ENCODE measurements at regions not wholly inside any gene's neighbourhood (a gene's known extent, or its start where the extent isn't known, plus 50 kb on each side); places are given as distances from the start of the nearest gene placed in this dataset.

DNA sequence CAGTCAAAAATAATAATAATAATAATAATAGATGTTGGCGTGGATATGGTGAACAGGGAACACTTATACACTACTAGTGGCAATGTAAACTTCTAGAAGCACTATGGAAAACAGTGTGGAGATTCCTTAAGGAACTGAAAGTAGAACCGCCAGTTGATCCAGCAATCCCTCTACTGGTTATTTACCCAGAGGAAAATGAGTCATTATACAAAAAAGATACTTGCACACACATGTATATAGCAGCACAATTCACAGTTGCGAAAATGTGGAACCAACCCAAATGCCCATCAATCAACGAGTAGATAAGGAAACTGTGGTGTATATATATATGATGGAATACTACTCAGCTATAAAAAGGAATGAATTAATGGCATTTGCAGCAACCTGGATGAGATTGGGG lies 176.0 kb downstream of the PLPP3 start:
- no peak overlapping the region for H3K4me3 ChIP-seq (ENCODE audit: low read length)
- H3K36me3 ChIP-seq (ENCODE audit: control insufficient read depth, insufficient read depth, low read length, severe bottlenecking): no peaks in the 10 kb centered on the region
- H3K4me1 ChIP-seq (ENCODE audit: control insufficient read depth, insufficient read depth, low read length): peaks cover 12% of the 10 kb centered on the region
- no peaks in the 10 kb centered on the region for H3K27me3 ChIP-seq (replicated peaks; ENCODE audit: control insufficient read depth, insufficient read depth, low read length)
- no peak for DNase-seq (ENCODE audit: low read depth)
- no peak overlapping the region for H3K9ac ChIP-seq (ENCODE audit: low read length)
- no peaks in the 10 kb centered on the region for H3K9me3 ChIP-seq (ENCODE audit: control insufficient read depth, low read length)

DNA sequence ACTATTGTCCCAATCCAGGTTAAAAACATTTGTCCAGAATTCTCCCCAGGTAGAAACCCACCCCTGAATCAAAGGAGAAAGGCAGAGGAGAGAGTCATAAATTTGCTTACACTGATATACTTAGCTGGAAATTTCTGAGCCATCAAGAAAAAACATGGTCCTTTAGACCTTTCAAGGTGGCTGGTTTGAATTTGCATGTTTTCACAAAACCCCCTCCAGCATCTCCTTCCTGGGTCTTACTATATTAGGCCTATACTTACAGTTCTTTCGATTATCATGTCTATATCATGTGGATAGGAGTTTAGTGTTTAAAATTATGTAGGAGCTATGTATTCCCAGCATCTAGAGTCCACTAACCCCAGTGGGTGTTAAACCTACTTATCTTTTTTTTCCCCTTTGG lies 178.2 kb downstream of the PLPP3 start:
- no peaks in the 10 kb centered on the region for H3K27me3 ChIP-seq (replicated peaks; ENCODE audit: control insufficient read depth, insufficient read depth, low read length)
- no peaks in the 10 kb centered on the region for H3K9me3 ChIP-seq (ENCODE audit: control insufficient read depth, low read length)
- H3K9ac ChIP-seq (ENCODE audit: low read length): no peak overlapping the region
- no peak overlapping the region for H3K4me3 ChIP-seq (ENCODE audit: low read length)
- H3K36me3 ChIP-seq (ENCODE audit: control insufficient read depth, insufficient read depth, low read length, severe bottlenecking): no peaks in the 10 kb centered on the region
- DNase-seq (ENCODE audit: low read depth): no peak
- peaks cover 32% of the 10 kb centered on the region for H3K4me1 ChIP-seq (ENCODE audit: control insufficient read depth, insufficient read depth, low read length)

DNA sequence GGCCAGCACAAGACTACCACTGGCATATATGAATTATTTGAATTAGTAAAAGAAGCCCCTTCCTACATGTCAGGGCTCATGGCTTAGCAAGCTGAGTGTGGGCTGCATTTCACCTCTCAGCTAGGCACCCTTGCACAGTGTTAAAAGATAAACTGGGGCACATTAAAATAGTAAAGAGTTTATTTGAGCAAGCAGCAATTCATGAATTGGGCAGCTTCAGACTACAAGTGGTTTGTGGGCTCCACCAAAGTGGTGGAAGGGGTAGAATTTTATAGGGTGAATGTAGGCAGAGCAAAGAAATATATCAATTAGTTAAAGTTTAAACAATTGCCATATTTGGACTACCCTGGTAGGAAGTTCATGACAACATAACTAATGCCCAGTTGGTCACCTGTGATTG lies 178.8 kb downstream of the PLPP3 start:
- no peak overlapping the region for H3K9ac ChIP-seq (ENCODE audit: low read length)
- H3K9me3 ChIP-seq (ENCODE audit: control insufficient read depth, low read length): no peaks in the 10 kb centered on the region
- no peak overlapping the region for H3K4me3 ChIP-seq (ENCODE audit: low read length)
- DNase-seq (ENCODE audit: low read depth): no peak
- peaks cover 33% of the 10 kb centered on the region for H3K4me1 ChIP-seq (ENCODE audit: control insufficient read depth, insufficient read depth, low read length)
- no peaks in the 10 kb centered on the region for H3K27me3 ChIP-seq (replicated peaks; ENCODE audit: control insufficient read depth, insufficient read depth, low read length)
- H3K36me3 ChIP-seq (ENCODE audit: control insufficient read depth, insufficient read depth, low read length, severe bottlenecking): no peaks in the 10 kb centered on the region

DNA sequence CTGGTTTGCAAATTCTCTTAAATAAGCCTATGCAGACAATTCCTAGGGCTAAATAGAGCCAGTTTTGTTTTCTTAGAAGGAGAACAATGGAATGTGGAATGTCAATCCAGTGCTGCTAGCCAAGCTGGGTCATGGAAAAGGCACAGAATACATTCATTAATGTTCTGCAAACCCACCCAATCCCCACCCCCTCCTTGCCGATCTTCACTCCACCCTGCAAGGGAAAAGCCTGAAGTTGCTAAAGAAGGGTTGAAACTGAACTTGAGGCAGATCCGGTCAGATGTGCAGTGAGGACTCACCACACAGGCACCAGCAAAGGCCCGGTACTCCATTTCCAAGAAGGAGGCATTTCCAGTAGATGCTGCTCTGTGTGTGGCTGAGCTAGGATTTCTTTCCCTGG lies 179.6 kb downstream of the PLPP3 start:
- H3K4me3 ChIP-seq (ENCODE audit: low read length): no peak overlapping the region
- peaks cover 29% of the 10 kb centered on the region for H3K4me1 ChIP-seq (ENCODE audit: control insufficient read depth, insufficient read depth, low read length)

DNA sequence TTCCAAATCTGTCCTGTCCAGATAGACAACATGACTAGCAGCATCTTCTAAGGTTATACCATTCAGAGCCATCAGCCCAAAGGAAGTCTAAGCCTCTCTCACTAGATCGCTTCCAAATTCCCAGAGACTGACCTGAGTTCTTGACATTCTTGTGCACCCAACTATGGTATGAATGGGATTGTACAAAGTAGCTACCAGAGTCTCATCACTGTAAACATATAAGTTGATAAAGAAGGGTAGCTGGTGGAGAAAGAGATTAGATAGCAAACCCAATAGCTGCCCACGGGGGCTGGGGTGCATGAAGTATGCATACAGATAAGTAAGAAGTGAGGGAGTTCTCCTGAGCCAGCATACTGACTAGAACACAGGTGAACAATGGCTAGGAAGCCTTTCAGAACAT lies 180.0 kb downstream of the PLPP3 start:
- no peaks in the 10 kb centered on the region for H3K27me3 ChIP-seq (replicated peaks; ENCODE audit: control insufficient read depth, insufficient read depth, low read length)
- no peak for DNase-seq (ENCODE audit: low read depth)
- H3K9ac ChIP-seq (ENCODE audit: low read length): no peak overlapping the region
- H3K9me3 ChIP-seq (ENCODE audit: control insufficient read depth, low read length): no peaks in the 10 kb centered on the region
- H3K4me1 ChIP-seq (ENCODE audit: control insufficient read depth, insufficient read depth, low read length): peaks cover 24% of the 10 kb centered on the region
- no peak overlapping the region for H3K4me3 ChIP-seq (ENCODE audit: low read length)
- no peaks in the 10 kb centered on the region for H3K36me3 ChIP-seq (ENCODE audit: control insufficient read depth, insufficient read depth, low read length, severe bottlenecking)

More for the DNA sequence above, 179.6 kb downstream of the PLPP3 start:
- no peak overlapping the region for H3K9ac ChIP-seq (ENCODE audit: low read length)
- DNase-seq (ENCODE audit: low read depth): peak; percentile 32
- H3K36me3 ChIP-seq (ENCODE audit: control insufficient read depth, insufficient read depth, low read length, severe bottlenecking): no peaks in the 10 kb centered on the region
- no peaks in the 10 kb centered on the region for H3K27me3 ChIP-seq (replicated peaks; ENCODE audit: control insufficient read depth, insufficient read depth, low read length)
- no peaks in the 10 kb centered on the region for H3K9me3 ChIP-seq (ENCODE audit: control insufficient read depth, low read length)

DNA sequence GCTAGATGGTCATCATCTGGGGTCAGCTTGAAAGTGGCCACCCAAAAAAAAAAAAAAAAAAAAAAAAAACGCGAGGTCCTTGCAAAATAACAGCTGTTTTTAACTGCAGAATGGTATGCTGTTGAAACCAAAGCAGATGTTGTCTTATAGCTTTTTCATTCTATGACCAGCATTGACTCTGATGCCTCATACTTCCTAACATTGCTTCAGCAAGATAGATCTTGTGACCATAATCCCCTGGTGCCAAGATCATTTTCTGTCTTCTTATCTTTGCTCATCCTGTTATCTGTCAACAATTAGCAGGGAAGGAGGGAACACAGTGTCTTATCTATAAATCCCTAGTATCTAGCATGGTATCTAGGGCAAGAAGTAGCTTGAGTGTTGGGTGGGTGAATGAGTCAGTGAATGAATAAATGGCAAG lies 181.5 kb downstream of the PLPP3 start:
- Histone ChIP-seq H3K9me3 (ENCODE audit: control insufficient read depth, low read length) (no peaks in the 10 kb centered on the region), H3K4me1 (ENCODE audit: control insufficient read depth, insufficient read depth, low read length) (peaks cover 21% of the 10 kb centered on the region), H3K36me3 (ENCODE audit: control insufficient read depth, insufficient read depth, low read length, severe bottlenecking) (no peaks in the 10 kb centered on the region), H3K9ac (ENCODE audit: low read length) (no peak overlapping the region), H3K4me3 (ENCODE audit: low read length) (peak overlapping the region; percentile 42), H3K27me3 (replicated peaks; ENCODE audit: control insufficient read depth, insufficient read depth, low read length) (no peaks in the 10 kb centered on the region)
- DNase-seq (ENCODE audit: low read depth): peak; percentile 79

DNA sequence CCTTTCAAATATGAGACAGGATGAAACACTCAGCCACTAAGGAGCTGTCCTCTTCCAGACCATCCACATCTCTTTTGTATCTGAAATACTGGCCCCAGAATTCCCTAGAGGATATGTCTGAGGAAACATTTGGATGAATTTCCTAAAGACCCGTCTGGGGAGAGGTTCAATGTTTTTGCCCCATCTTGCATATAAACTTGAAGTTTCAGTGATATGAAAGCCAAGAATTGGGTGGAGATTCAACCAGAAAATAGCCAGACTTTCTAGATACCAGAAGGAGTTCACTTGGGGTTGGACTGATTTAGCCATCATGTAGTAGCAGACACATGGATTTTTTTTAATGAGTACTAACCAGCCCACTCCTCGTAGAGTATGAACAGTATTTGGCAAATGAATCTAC lies 182.0 kb downstream of the PLPP3 start:
- Histone ChIP-seq H3K27me3 (replicated peaks; ENCODE audit: control insufficient read depth, insufficient read depth, low read length) (no peaks in the 10 kb centered on the region), H3K9ac (ENCODE audit: low read length) (peak overlapping the region; percentile 22), H3K4me3 (ENCODE audit: low read length) (peak overlapping the region; percentile 42), H3K9me3 (ENCODE audit: control insufficient read depth, low read length) (no peaks in the 10 kb centered on the region), H3K4me1 (ENCODE audit: control insufficient read depth, insufficient read depth, low read length) (peaks cover 21% of the 10 kb centered on the region), H3K36me3 (ENCODE audit: control insufficient read depth, insufficient read depth, low read length, severe bottlenecking) (no peaks in the 10 kb centered on the region)
- peak; percentile 65 for DNase-seq (ENCODE audit: low read depth)

DNA sequence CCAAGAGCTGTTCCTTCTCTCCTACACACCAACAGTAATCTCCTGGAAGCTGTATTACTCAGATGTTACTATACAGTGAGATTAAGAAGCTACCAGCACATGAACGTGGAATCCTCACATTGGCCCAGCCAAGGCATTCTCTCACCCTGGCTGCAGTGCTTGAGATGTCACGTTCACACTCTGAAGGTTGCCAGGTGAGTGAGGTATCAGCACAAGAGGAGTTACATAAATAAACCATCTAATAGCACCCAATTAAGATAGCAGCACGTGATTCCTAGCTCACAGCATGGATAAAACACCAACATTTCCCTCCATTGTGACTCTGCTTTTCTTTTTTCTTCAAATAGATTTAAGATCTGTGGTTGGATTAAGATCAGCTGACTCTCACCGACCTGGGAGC lies 182.8 kb downstream of the PLPP3 start:
- H3K4me3 ChIP-seq (ENCODE audit: low read length): no peak overlapping the region
- DNase-seq (ENCODE audit: low read depth): no peak

DNA sequence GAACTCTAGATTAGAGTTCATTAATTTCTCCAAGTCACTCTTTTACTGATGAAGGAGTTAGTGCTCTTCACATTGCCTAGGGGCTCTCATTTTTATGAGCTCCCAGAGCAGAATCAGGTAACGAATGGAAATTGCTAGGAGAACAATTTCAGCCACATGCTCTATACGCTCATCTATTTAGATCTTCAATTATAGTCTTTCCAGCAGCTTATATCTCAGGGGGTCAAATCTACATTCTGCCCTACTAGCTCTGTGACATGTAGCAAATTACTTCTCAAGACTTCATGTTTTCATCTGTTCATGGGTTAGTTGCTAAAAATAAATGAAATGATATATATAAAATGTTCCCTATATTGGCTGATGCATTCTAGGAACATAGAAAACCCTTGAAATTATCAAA lies 183.6 kb downstream of the PLPP3 start:
- Histone ChIP-seq H3K36me3 (ENCODE audit: control insufficient read depth, insufficient read depth, low read length, severe bottlenecking) (no peaks in the 10 kb centered on the region), H3K9me3 (ENCODE audit: control insufficient read depth, low read length) (no peaks in the 10 kb centered on the region), H3K27me3 (replicated peaks; ENCODE audit: control insufficient read depth, insufficient read depth, low read length) (no peaks in the 10 kb centered on the region), H3K4me3 (ENCODE audit: low read length) (no peak overlapping the region), H3K9ac (ENCODE audit: low read length) (no peak overlapping the region), H3K4me1 (ENCODE audit: control insufficient read depth, insufficient read depth, low read length) (peaks cover 21% of the 10 kb centered on the region)
- no peak for DNase-seq (ENCODE audit: low read depth)

More for the DNA sequence above, 182.8 kb downstream of the PLPP3 start:
- Histone ChIP-seq H3K27me3 (replicated peaks; ENCODE audit: control insufficient read depth, insufficient read depth, low read length) (no peaks in the 10 kb centered on the region), H3K36me3 (ENCODE audit: control insufficient read depth, insufficient read depth, low read length, severe bottlenecking) (no peaks in the 10 kb centered on the region), H3K9ac (ENCODE audit: low read length) (no peak overlapping the region), H3K4me1 (ENCODE audit: control insufficient read depth, insufficient read depth, low read length) (peaks cover 21% of the 10 kb centered on the region), H3K9me3 (ENCODE audit: control insufficient read depth, low read length) (no peaks in the 10 kb centered on the region)

DNA sequence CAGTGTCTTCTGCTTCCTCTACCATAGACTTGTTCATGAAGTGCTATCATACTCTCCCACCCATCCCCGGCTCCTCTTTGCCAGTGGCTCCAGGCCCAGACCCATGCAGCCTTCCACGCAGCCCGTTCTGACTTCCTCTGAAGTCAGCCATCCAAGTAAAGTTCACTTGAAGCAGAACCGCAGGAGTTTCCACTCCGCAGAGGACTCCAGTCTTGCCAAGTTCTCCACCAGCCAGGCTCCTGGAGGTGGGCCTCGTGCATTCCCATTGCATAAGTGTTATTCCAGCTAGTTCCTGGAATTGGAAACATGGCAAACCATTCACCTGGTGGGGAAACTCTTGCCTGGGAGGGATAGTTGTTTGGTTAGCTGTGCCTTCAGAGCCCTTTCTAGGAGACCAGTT lies 185.1 kb downstream of the PLPP3 start:
- H3K9ac ChIP-seq (ENCODE audit: low read length): no peak overlapping the region
- no peaks in the 10 kb centered on the region for H3K27me3 ChIP-seq (replicated peaks; ENCODE audit: control insufficient read depth, insufficient read depth, low read length)
- no peak overlapping the region for H3K4me3 ChIP-seq (ENCODE audit: low read length)
- no peak for DNase-seq (ENCODE audit: low read depth)
- H3K4me1 ChIP-seq (ENCODE audit: control insufficient read depth, insufficient read depth, low read length): peaks cover 21% of the 10 kb centered on the region
- no peaks in the 10 kb centered on the region for H3K36me3 ChIP-seq (ENCODE audit: control insufficient read depth, insufficient read depth, low read length, severe bottlenecking)
- no peaks in the 10 kb centered on the region for H3K9me3 ChIP-seq (ENCODE audit: control insufficient read depth, low read length)

DNA sequence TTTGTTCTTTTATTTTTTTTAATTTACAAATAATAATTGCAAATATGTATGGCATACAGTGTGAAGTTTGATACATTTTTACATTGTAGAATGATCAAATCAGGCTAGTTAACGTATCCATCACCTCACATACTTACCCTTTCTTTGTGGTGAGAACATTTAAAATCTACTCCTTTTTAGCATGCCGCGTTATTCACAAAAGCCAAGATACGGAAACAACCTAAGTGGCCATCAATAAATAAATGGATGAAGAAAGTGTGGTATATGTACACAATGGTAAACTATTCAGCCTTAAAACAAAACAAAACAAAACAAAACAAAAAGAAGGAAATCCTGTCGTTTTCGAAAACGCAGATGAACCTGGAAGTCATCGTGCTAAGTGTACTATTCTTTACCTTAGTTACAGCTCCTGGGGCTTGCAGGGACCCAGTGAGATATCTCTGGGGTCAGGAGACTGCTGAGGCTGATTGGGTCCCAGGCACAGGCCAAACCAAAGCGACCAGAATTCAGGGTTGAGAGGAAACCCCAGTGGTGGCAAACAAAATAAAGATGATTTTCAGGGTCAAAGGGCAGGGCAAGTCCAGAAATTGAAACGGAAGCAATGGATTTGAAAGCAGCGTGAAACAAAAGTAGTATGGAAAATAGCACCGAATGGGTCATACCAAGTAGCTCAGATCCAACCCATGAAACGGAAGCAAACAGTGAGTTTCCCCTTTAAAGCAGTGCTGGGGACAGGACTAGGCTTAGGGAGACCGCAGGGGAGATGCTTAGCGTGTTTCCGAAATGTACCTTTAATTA lies 188.2 kb downstream of the PLPP3 start:
- Histone ChIP-seq H3K4me1 (ENCODE audit: control insufficient read depth, insufficient read depth, low read length) (peaks cover under 1% of the 10 kb centered on the region), H3K4me3 (ENCODE audit: low read length) (no peak overlapping the region), H3K27me3 (replicated peaks; ENCODE audit: control insufficient read depth, insufficient read depth, low read length) (no peaks in the 10 kb centered on the region), H3K36me3 (ENCODE audit: control insufficient read depth, insufficient read depth, low read length, severe bottlenecking) (no peaks in the 10 kb centered on the region), H3K9me3 (ENCODE audit: control insufficient read depth, low read length) (no peaks in the 10 kb centered on the region), H3K9ac (ENCODE audit: low read length) (no peak overlapping the region)
- DNase-seq (ENCODE audit: low read depth): no peak
